SK-N-DZ (cell line): ENCODE measurements at regions not wholly inside any gene's neighbourhood (a gene's known extent, or its start where the extent isn't known, plus 50 kb on each side); places are given as distances from the start of the nearest gene placed in this dataset.
A peak's percentile ranks its signal among the peaks of the same experiment; 100 is the strongest.
"Not testable (repeated sequence)": the region's sequence is repeated elsewhere in the genome, so short reads cannot be mapped to it uniquely, and the experiment has no call there.

Experiments
- DNase-seq: peaks from one replicate; pipeline ENCODE4 v3.0.0-alpha.2; 2015; ENCODE audit warnings: low spot score

DNA sequence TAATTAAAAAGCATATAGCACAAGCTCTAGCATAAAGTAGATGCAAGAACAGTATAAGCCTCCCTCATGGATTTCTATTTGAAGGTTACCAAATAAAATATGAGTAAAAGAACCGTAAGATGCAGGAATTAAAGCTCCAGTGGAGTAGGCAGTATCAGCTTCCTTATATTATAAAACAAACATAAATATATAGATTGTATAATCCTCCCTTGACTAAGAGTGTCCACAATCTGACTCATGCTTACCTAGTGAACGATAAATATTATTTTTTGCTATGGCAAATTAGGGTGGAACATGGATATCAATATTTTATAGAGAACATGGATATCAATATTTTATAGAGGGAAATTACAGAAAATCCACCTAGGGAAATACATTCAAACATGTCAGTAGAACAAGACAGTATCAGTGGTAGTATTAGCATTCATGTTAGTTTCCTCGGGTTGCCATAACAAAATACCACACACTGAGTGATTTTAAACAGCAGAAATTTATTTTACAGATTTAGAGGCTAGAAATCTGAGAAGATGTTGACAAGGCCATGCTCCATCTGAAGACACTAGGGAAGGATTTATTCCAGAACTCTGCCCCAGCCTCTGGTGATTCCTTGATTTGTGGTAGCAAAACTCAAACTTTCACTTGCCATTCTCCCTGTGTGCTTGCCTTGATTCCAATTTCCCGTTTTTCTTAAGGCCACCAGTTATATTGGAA is 1521.3 kb downstream of the SI start:
- DNase-seq = no peak

DNA sequence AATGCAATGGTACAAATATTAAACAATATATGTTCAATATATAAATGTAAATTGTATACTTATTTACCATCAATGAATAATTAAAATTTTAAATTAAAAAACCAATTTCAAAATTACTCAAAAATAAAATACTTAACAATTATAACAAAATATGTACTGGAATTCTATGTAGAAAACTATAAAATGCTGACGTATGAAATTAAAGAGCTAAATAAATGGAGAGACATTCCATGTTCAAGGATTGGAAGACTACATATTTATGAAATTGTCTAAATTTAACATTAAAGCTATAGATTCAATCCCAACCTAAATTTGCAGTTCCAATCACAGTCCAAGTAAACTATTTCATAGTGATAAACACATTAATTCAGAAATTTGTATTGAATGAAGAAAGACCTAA is 1522.4 kb downstream of the SI start:
- DNase-seq = no peak

DNA sequence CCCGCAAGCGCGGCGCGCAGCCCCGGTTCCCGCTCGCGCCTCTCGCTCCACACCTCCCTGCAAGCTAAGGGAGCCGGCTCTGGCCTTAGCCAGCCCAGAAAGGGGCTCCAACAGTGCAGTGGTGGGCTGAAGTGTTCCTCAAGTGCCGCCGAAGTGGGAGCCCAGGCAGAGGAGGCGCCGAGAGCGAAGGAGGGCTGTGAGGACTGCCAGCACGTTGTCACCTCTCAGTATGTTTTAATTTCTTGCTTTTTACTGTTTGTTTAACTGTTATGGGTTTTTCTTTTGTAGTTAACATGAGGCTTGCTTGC is 1525.7 kb downstream of the SI start:
- DNase-seq = no peak

DNA sequence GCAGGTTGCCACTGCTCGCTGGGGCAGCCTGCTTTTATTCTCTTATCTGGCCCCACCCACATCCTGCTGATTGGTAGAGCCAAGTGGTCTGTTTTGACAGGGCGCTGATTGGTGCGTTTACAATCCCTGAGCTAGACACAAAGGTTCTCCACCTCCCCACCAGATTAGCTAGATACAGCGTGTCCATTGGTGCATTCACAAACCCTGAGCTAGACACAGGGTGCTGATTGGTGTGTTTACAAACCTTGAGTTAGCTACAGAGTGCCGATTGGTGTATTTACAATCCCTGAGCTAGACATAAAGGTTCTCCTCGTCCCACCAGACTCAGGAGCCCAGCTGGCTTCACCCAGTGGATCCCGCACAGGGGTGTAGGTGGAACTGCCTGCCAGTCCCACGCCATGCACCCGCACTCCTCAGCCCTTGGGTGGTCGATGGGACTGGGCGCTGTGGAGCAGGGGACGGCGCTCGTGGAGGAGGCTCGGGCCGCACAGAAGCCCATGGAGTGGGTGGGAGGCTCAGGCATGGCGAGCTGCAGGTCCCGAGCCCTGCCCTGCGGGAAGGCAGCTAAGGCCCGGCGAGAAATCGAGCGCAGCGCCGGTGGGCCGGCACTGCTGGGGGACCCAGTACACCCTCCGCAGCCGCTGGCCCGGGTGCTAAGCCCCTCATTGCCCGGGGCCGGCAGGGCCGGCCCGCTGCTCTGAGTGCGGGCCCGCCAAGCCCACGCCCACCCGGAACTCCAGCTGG is 1526.2 kb downstream of the SI start:
- DNase-seq = not testable (repeated sequence)

DNA sequence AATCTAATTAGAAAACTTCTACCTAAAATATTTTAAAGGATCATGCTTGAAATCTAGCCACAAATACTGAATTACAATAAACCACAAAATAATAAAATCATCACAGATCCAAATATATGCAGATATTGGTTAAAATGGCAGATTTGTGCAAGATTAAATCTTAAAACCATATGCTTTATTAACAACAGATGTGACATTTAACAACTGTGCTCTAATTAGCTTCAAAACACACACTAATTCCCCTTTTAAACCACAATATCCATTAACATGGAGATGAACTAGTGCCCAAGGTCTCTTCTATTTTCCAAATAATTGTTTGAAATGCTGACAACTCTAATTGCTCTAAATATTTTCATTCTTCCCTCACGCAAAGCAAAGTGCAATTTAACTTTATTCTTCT is 1530.3 kb downstream of the SI start:
- DNase-seq = no peak

DNA sequence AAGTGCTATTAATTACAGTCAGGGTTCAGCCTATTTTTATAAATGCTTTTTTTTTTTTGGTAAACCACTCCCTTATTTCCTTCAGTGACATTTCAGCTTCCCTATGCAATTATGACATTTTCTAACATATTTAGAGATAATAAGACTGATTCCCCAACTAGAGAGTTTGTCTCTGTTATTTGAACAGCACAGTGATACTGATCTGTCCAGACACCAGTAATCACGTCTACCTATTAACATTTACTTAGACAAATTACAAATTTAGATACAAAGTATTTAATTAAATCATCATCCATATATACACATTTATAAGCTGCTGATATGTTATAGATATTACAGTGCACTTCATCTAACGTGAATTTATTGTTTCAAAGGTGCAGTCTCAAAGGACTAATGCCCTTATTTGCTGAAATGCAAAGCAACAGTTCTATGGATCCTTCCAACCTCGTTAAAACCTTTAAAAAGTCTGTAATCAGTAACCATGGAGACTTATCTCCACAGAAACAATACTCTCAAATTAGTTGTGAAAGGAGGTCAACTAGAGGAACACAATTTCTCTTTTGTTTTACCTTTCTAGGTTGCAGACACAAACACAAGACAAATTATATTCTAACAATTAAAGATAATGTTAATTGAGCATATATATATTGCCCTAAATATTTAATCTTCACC is 1531.1 kb downstream of the SI start:
- DNase-seq = no peak

DNA sequence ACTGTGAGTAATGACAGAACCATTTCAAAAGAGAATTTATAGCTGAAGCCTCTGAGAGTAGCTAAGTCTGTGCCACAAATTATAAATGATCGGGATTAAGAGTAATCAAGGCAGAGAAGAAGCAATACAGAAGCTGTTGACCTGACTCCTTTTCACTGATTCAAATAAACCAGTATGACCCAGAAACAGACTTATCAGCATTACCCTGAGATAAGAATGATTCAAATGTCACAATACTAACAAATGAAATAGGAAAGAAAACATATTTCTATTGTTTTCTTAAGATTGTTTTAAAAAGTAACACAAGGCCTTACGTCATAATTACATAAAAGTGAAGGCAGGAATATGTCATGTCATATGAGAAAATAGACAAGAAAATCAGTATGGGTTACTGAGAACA is 1534.6 kb downstream of the SI start:
- DNase-seq = no peak

DNA sequence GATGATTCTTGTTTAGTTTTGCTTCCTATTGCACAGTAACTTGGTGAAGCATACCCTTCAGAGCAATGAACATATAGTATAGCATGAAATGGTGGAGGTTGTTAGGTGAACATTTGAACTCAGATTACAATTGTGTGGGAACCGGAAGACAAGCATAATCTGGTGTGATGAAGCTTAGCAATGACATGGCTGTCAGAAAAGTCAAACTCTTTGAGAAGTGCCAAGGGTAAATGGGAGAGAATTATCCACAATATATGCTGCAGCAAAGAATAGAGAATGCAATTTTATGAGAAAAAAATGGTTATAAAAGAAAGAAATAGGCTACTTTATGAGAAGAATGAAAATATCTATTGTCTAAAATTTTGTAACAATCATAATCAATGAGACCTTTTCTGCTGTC is 1536.7 kb downstream of the SI start:
- DNase-seq = no peak

DNA sequence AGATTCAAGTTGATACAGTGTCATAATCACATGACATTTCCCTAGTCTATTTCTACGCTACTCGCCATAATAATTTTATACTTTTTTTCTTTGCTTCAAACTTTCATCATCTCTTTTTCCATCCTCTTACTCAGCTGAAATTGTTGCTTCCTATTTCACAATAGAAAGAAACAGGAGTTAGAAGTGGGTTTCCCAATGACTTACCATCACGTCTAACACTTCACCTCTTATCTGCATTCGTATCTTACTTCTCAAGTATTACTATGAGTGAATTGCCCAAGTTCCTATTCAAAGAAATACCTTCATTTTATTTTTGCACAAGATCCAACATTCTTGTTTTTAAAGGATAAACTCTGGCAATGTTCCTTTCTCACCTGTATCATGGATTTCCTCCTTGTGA is 1539.9 kb downstream of the SI start:
- no peak for DNase-seq

DNA sequence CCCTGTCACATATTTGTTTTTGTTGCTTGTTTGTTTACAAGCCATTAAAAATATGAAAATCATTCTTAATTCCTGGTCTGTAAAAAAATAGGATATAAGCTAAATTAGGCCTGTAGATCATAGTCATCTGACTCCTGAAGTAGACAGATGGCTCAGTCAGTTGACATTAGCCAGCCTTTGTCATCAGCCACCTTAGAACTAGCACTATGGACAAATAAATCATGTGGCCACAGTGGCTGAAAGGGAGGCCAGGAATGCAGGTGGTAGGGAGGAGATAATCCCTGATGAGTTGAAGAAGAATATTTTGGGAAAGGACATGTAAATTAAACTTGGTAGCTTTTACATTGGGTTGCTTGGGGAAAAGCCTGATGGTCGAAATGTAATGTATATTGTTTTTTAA is 1544.9 kb downstream of the SI start:
- no peak for DNase-seq

DNA sequence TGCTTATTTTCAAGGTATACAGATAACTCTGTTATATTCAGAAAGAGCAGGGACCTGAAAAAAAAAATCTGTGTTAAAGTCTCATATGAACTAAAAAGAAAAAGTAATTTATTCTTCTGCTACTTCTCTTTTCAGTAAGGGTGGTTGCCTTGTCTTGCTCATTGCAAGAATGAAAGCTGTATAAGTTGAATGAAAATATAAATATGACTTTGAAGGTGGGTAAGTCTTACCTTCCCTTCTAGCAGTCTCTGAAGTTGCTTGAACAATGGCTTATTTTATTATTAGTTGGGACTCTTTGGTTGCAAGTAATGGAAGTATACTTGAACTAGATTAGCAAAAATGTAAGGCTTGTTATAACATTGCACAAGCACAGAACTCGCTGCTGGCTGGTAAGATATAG is 1554.9 kb downstream of the SI start:
- DNase-seq = no peak

DNA sequence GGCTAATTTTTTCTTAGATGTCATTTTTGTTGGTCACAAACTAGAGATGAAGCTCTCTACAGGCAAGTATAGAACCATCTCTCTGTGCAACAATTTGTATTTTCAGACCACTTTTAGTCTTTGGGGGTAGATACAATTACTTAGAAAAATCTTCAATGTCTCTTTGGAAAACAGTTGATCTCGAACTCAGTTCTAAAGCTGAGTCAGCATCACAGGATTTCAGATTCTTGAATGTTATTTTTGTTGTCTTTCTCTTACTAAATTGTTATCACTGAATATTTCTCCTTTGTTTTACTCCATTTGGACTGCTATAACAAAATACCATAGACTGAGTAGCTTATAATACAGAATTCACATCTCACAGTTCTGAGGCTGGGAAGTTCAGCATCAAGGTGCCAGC is 1557.0 kb downstream of the SI start:
- no peak for DNase-seq

DNA sequence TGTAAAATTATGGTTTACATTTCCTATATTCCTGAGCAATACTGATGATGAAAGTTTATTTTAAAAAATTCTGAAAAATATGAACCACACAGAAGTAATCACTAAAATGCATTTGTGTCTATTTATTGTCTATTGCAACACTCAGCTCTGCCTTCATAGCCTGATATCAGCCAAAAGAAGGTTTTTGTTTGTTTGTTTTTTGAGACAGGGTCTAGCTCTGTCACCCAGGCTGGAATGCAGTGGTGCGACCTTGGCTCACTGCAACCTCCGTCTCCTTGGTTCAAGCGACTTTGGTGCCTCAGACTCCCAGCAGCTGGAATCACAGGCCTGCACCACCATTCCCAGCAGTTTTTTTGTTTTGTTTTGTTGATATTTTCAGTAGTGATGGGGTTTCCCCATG is 1560.2 kb downstream of the SI start:
- DNase-seq = no peak

DNA sequence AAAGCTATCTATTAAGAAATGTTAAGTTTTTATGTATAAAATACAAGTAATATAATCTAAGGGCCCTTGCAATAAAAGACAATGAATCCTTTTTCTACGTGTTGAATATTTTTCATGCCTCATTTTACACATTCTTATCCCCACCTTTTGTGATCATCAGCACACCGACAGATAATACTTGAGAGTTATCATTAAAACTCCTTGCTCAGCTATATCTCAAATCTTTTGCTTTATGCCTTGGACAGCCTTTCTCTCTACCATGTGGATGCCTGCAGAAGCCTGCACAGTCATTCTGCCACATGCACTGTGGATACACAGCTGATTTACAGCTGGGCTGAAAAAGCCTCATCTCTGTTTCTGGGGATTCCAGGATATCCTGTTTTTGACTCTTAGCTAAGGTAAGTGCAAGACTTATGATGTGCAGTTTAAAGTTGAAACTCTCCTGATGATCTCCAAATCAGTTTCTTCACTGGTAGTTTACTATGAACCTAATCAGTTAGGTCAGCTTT is 1565.1 kb downstream of the SI start:
- no peak for DNase-seq

DNA sequence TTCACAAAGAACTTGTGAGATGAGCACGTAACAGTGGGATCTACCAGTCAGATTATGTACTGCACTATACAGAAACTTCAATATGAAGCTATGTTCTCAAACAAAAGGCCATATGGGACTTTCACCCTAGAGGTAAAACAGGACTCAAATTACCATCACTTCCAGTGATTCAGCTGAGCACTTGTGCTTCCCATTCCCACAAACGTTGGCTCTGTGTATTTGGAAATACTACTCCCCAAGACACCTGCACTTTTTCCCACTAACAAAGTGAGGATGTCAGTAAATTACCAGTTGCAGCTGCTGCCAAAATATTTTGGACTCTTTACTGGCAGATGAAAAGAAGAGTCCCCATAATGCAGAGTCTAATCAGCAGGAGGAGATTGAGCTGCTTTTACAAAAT is 1570.1 kb downstream of the SI start:
- no peak for DNase-seq

DNA sequence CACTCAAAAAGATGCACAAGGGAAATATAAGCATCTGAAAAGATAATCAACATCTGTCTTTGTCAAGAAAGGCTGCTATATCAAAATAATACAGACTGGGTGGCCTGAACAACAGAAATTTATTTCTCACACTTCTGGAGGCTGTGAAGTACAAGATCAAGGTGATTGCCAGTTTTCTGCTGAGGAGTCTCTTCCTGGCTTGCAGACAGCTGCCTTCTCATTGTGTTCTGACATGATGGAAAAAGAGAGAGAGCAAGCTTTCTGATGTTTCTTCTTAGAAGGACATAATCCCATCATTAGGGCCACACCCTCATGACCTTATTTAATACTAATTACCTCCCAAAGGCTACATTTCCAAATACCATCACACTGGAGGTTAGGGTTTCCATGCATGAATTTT is 1573.3 kb downstream of the SI start:
- no peak for DNase-seq

DNA sequence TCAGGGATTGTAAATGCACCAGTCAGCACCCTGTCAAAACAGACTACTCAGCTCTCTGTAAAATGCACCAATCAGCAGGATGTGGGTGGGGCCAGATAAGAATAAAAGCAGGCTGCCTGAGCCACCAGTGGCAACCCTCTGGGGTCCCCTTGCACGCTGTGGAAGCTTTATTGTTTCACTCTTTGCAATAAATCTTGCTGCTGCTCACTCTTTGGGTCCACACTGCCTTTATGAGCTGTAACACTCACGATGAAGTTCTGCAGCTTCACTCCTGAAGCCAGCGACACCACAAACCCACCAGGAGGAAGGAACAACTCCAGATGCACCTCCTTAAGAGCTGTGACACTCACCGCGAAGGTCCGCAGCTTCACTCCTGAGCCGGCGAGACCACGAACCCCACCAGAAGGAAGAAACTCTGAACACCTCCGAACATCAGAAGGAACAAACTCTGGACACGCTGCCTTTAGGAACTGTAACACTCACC is 1578.5 kb downstream of the SI start:
- DNase-seq = not testable (repeated sequence)

DNA sequence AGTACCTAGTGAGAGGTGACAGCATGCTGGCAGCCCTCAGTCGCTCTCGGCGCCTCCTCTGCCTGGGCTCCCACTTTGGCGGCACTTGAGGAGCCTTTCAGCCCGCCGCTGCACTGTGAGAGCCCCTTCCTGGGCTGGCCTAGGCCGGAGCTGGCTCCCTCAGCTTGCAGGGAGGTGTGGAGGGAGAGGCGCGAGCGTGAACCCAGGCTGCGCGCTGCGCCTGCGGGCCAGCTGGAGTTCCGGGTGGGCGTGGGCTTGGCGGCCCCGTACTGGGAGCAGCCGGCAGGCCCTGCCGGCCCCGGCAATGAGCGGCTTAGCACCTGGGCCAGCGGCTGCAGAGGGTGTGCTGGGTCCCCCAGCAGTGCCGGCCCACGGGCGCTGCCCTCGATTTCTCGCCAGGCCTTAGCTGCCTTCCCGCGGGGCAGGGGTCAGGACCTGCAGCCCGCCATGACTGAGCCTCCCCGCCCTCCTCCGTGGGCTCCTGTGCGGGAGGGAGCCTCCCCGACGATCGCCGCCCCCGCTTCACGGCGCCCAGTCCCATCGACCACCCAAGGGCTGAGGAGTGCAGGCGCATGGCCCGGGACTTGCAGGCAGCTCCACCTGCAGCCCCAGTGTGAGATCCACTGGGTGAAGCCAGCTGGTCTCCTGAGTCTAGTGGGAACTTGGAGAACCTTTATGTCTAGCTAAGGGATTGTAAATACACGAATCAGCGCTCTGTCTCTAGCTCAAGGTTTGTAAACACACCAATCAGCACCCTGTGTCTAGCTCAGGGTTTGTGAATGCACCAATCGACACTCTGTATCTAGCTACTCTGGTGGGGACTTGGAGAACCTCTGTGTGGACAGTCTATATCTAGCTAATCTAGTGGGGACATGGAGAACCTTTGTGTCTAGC is 1579.2 kb downstream of the SI start:
- not testable (repeated sequence) for DNase-seq

DNA sequence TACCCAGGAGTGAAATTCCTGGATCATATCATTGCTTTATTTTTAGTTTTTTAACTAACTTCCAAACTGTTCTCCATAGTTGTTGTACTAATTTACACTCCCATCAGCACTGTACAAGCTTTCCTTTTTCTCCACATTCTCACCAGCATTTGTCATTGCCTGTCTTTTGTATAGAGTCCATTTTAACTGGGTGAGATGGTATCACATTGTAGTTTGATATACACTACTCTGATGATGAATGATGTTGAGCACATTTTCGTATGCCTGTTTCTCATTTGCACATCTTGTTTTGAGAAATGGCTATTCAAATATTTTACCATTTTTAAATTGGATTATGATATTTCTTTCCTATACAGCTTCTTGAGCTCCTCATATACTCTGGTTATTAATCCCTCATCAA is 1586.6 kb downstream of the SI start:
- DNase-seq = no peak

DNA sequence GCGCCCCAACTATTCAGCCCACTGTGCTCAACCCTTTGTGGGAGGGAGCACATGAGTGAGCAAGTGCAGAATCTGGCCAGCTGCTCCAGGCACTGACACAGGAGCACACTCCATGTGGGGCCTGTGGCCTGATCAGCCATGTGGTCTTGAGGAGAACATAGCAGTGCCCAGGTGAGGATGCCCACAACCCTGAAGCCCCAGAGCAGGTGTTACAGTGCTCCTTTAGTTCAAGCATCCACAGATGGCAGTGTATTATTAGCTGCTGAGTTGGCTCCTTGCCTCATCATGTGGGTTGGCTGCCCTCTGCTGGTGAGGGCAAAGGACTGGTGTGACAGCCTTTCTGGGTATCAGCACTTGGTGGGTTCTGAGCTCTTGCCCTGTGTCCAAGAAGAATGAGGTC is 1588.2 kb downstream of the SI start:
- DNase-seq = peak; percentile 53

DNA sequence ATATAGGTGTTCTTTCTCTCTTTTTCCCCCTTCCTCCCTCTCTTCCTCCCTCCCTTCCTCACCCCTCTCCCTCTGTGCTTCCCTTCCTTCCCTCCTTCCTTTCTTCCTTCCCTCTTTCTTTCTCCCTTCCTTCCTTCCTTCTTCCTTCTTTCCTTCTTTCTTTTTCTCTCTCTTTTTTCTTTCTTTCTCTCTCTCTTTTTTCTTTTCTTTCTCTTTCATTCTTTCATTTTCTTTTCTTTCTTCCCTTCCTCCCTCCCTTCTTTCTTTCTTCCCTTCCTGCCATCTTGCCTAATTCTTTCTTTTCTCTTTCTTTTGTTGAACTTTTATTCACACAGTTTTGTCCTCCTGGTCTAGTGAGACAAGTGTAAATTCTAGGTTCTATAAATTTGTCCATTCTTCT is 1595.6 kb downstream of the SI start:
- DNase-seq = no peak

DNA sequence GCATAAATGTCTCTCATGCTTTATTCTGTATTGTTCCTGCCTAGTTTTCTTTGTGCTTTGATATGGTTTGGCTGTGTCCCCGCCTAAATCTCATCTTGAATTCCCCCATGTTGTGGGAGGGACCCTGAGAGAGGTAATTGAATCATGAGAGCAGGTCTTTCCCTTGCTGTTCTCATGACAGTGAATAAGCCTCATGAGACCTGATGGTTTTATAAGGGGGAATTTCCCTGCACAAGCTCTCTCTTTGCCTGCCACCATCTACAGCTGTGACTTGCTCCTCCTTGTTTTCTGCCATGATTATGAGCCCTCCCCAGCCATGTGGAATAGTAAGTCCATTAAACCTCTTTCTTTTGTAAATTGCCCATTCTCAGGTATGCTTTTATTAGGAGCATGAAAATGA is 1596.6 kb downstream of the SI start:
- peak; percentile 26 for DNase-seq
